Natural killer cell (primary cell): ENCODE measurements at regions not wholly inside any gene's neighbourhood (a gene's known extent, or its start where the extent isn't known, plus 50 kb on each side); places are given as distances from the start of the nearest gene placed in this dataset.

Source experiments
- ATAC-seq, 3 donors: fragments of 150-1000 bp in 2 of 3; fragments of 200-7000 bp in 1 of 3; cut with Tn5 transposase; 1 replicate in 1 of 3; 2 replicates in 2 of 3; pipeline ENCODE4 v1.10.0; 2021; ENCODE audit warnings: mild to moderate bottlenecking in 2 of 3, moderate library complexity in 2 of 3
- DNase-seq, 2 donors: peaks; one replicate each; pipeline versions ENCODE4 v3.0.0 to v3.0.0-alpha.2; 2013 to 2021; ENCODE audit warnings: mixed read lengths in 1 of 2
- H3K27ac ChIP-seq: one replicate; pipeline ENCODE4 v1.5.1; 2013; ENCODE audit warnings: mild to moderate bottlenecking, low read length
- H3K27me3 ChIP-seq: one replicate; pipeline ENCODE4 v1.6.1; 2013; ENCODE audit warnings: low read length; ENCODE audit not compliant: control insufficient read depth, insufficient read depth
- H3K36me3 ChIP-seq: one replicate; pipeline ENCODE4 v1.6.1; 2013; ENCODE audit warnings: low read length; ENCODE audit not compliant: control insufficient read depth, insufficient read depth
- H3K4me1 ChIP-seq: one replicate; pipeline ENCODE4 v1.6.1; 2013; ENCODE audit warnings: low read length; ENCODE audit not compliant: control insufficient read depth, insufficient read depth
- H3K4me3 ChIP-seq: one replicate; pipeline ENCODE4 v1.5.1; 2013; ENCODE audit warnings: low read length
- H3K9me3 ChIP-seq: one replicate; pipeline ENCODE4 v1.6.1; 2013; ENCODE audit warnings: low read length; ENCODE audit not compliant: control insufficient read depth, insufficient read depth
- H3K27ac Mint-ChIP-seq, 2 donors: one replicate each; pipeline ENCODE4 v1.8.0; 2022; ENCODE audit warnings: mild to moderate bottlenecking in 2 of 2, mixed read lengths in 2 of 2, moderate library complexity in 1 of 2
- H3K27me3 Mint-ChIP-seq, 2 donors: one replicate each; pipeline ENCODE4 v1.8.0; 2022; ENCODE audit warnings: low read depth in 2 of 2, mixed read lengths in 2 of 2
- H3K36me3 Mint-ChIP-seq: one replicate; pipeline ENCODE4 v1.8.0; 2022; ENCODE audit warnings: mixed read lengths
- H3K4me1 Mint-ChIP-seq, 2 donors: one replicate each; pipeline ENCODE4 v1.8.0; 2022; ENCODE audit warnings: mixed read lengths in 2 of 2
- H3K4me3 Mint-ChIP-seq: one replicate; pipeline ENCODE4 v1.8.0; 2022; ENCODE audit warnings: mild to moderate bottlenecking, moderate library complexity, mixed read lengths
- H3K9me3 Mint-ChIP-seq, 2 donors: one replicate each; pipeline ENCODE4 v1.8.0; 2022; ENCODE audit warnings: mixed read lengths in 2 of 2
- CTCF ChIP-seq: fragments of 200-600 bp; IDR thresholded peaks from one replicate; pipeline ENCODE4 v1.8.0; 2022; ENCODE audit warnings: antibody characterized with exemption
- WGBS: methylation state at CpG from one replicate; pipeline ENCODE4 v1.1.7; 2013; ENCODE audit warnings: missing lambda C conversion rate; ENCODE audit not compliant: insufficient coverage; 5-methylcytosine and 5-hydroxymethylcytosine counted together
- intact Hi-C: fragments of 100-400 bp; cut with micrococcal nuclease; formaldehyde crosslinking; loops from one replicate; pipeline ENCODE4 v1.14.2; 2022

DNA sequence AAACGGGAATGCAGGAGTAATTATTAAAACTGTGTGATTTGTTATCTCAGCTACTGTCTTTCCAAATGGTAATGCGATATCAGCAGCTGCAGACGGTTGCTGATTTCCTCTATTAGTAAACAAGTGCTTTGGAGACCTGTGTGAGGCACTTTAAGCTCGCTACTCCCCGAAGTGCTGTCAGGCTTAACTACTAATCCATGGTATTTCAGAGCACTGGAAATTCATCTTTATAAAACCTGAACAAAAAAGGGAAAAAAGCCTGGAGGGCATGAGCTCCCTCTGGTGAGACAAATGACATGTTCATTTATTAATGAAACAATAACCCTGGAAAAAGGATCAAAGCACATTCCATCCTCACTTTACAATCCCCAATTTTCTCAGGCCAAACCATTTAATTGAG lies 143.6 kb upstream of the OTX2 start:
- H3K36me3 Mint-ChIP-seq, result no peaks in the 10 kb centered on the region
- H3K36me3 ChIP-seq, result no peaks in the 10 kb centered on the region
- DNase-seq (no peak), ATAC-seq (no peak)
- no peak overlapping the region for H3K27ac Mint-ChIP-seq
- H3K9me3 Mint-ChIP-seq, result peaks cover 0 to 4% of the 10 kb centered on the region in 2 donors
- no peak for TF ChIP-seq CTCF
- no peak overlapping the region for H3K27ac ChIP-seq
- H3K27me3 Mint-ChIP-seq, result peaks cover 0 to 4% of the 10 kb centered on the region in 2 donors
- H3K4me3 Mint-ChIP-seq, result no peak overlapping the region
- WGBS, result 17% methylated on average over 5 of the region's 5 CpGs
- no peaks in the 10 kb centered on the region for H3K4me1 ChIP-seq
- H3K27me3 ChIP-seq, result no peaks in the 10 kb centered on the region
- intact Hi-C loops, result no loop called here
- H3K4me1 Mint-ChIP-seq, result no peaks in the 10 kb centered on the region
- H3K9me3 ChIP-seq, result no peaks in the 10 kb centered on the region
- no peak overlapping the region for H3K4me3 ChIP-seq

DNA sequence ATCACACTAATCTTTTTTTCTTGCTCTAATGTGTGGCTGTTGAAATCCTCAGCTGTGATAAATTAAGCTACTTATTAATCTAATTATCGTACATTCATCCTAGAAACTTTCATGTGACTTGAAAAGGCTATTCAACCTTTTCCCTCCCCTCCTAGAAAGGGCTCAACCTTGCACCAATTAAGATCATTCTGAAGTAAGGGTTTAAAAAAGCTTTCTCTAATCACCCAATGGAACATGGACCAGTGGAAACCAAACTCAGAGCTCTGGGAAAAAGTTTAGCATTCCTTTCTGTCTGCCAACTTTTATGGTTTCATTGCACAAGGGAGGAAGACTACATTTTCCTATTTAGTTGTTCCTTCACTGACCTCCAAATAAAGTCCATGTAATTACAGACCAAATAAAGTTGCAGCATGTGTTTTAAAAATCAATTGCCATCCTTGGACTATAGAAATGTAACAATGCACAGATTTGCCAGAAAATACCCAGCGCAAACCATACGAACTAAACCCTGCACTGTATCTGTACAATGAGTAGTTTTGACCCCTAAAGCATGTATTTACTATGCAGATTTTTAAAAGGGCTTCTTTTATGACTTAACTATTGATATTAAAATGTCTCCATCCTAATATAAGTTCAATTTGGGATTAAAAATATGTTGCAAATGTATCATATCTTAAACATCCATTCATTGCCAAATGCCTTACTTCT lies 142.6 kb upstream of the OTX2 start:
- H3K4me3 ChIP-seq, result no peak overlapping the region
- no peaks in the 10 kb centered on the region for H3K9me3 ChIP-seq
- H3K9me3 Mint-ChIP-seq, result peaks cover 0 to 4% of the 10 kb centered on the region in 2 donors
- H3K27ac ChIP-seq, result no peak overlapping the region
- 67% methylated on average over 3 of the region's 3 CpGs for WGBS
- ATAC-seq (no peak), DNase-seq (no peak)
- TF ChIP-seq CTCF, result no peak
- no peaks in the 10 kb centered on the region for H3K4me1 ChIP-seq
- peaks cover 0 to 2% of the 10 kb centered on the region in 2 donors for H3K27me3 Mint-ChIP-seq
- intact Hi-C loops, result no loop called here
- H3K4me1 Mint-ChIP-seq, result no peaks in the 10 kb centered on the region
- no peaks in the 10 kb centered on the region for H3K27me3 ChIP-seq
- H3K27ac Mint-ChIP-seq, result no peak overlapping the region
- H3K36me3 Mint-ChIP-seq, result no peaks in the 10 kb centered on the region
- H3K36me3 ChIP-seq, result no peaks in the 10 kb centered on the region
- H3K4me3 Mint-ChIP-seq, result no peak overlapping the region

- WGBS, result 67% methylated on average over 1 of the region's 2 CpGs
These were observed 139.5 kb upstream of the OTX2 start for GRCh38 chr14:56949828-56950227.

More at GRCh38 chr14:56949828-56950227, 139.5 kb upstream of the OTX2 start:
- H3K27me3 ChIP-seq, result no peaks in the 10 kb centered on the region
- intact Hi-C loops, result no loop called here
- no peak overlapping the region for H3K27ac ChIP-seq
- H3K4me1 Mint-ChIP-seq, result no peaks in the 10 kb centered on the region
- no peaks in the 10 kb centered on the region for H3K27me3 Mint-ChIP-seq
- no peaks in the 10 kb centered on the region for H3K36me3 ChIP-seq
- DNase-seq (no peak), ATAC-seq (no peak)
- no peak overlapping the region for H3K4me3 Mint-ChIP-seq
- H3K4me1 ChIP-seq, result no peaks in the 10 kb centered on the region
- no peaks in the 10 kb centered on the region for H3K9me3 ChIP-seq
- no peak for TF ChIP-seq CTCF
- no peak overlapping the region for H3K27ac Mint-ChIP-seq
- no peaks in the 10 kb centered on the region for H3K36me3 Mint-ChIP-seq
- peaks cover 4 to 8% of the 10 kb centered on the region in 2 donors for H3K9me3 Mint-ChIP-seq
- H3K4me3 ChIP-seq, result no peak overlapping the region
